HFF-Myc (cell line): ENCODE measurements at regions not wholly inside any gene's neighbourhood (a gene's known extent, or its start where the extent isn't known, plus 50 kb on each side); places are given as distances from the start of the nearest gene placed in this dataset.

Source experiments
- DNase-seq: peaks from one replicate; pipeline ENCODE4 v3.0.0-alpha.2; 2011; ENCODE audit warnings: low read depth; ENCODE audit errors: extremely low read depth
- H3K4me3 ChIP-seq: replicated peaks from 2 replicates; pipeline ENCODE4 v1.5.1; 2011; ENCODE audit warnings: low read depth, mild to moderate bottlenecking, control low read depth, low read length
- CTCF ChIP-seq: IDR thresholded peaks from 2 replicates; pipeline ENCODE4 v1.5.1; 2012; ENCODE audit warnings: mild to moderate bottlenecking, low read depth, low read length, control low read depth; ENCODE audit errors: missing control alignments

- no peak for DNase-seq
- no peak for TF ChIP-seq CTCF
- H3K4me3 ChIP-seq, result no peak overlapping the region
These were observed 1063.4 kb downstream of the PLA2G4A start for GRCh38 chr1:187891993-187892682.

- no peak overlapping the region for H3K4me3 ChIP-seq
- TF ChIP-seq CTCF, result no peak
- DNase-seq, result no peak
These were observed 1063.9 kb downstream of the PLA2G4A start for GRCh38 chr1:187892683-187893039.

- no peak for TF ChIP-seq CTCF
- H3K4me3 ChIP-seq, result no peak overlapping the region
- no peak for DNase-seq
These were observed 1064.7 kb downstream of the PLA2G4A start for GRCh38 chr1:187893471-187893870.

GRCh38 chr1:187894349-187894748, 1065.6 kb downstream of the PLA2G4A start:
- no peak for DNase-seq
- no peak for TF ChIP-seq CTCF
- H3K4me3 ChIP-seq, result no peak overlapping the region

- TF ChIP-seq CTCF, result no peak
- DNase-seq, result no peak
- H3K4me3 ChIP-seq, result no peak overlapping the region
These were observed 1074.5 kb downstream of the PLA2G4A start for GRCh38 chr1:187903223-187903622.

GRCh38 chr1:187909382-187909781, 1080.6 kb downstream of the PLA2G4A start:
- TF ChIP-seq CTCF, result no peak
- no peak overlapping the region for H3K4me3 ChIP-seq
- no peak for DNase-seq

GRCh38 chr1:187911820-187912219, 1083.1 kb downstream of the PLA2G4A start:
- no peak overlapping the region for H3K4me3 ChIP-seq
- TF ChIP-seq CTCF, result no peak
- DNase-seq, result no peak
